ENCODE measurements at regions not wholly inside any gene's neighbourhood (a gene's known extent, or its start where the extent isn't known, plus 50 kb on each side); places are given as distances from the start of the nearest gene placed in this dataset.

DNA sequence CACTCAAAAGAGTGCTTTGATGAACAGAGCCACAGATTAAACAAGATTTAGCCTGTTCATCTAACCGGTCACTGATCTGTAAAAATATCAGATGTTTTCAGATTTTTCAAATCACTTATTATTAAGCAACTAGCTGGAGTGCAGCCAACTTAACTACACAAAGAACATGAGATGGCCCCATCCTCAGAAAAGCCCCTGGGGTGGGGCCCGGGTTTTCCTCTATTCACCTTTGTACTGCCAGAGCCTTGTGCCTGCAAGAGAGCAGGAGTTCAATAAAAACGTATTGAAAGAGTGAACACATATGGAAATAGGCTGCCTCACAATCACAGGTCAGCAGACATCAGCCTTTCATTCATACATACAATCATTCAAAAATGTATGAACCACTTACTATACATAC, 516.1 kb downstream of the OMA1 start:
- H3K9me3 ChIP-seq (ENCODE audit: control extremely low read depth in 1 of 3, control insufficient read depth in 2 of 3, insufficient read depth in 1 of 3, low read length in 2 of 3), result no peaks in the 10 kb centered on the region
- no peaks in the 10 kb centered on the region for H3K79me2 ChIP-seq (ENCODE audit: control insufficient read depth, insufficient read depth, low read length)
- POLR2A ChIA-PET, result no interaction called here
- H2AFZ ChIP-seq (ENCODE audit: insufficient read depth, low read depth, low read length, poor library complexity, severe bottlenecking), result no peak overlapping the region
- no peak overlapping the region for H3K27ac ChIP-seq (ENCODE audit: low read length in 2 of 2)
- Mint-ChIP-seq H3K27ac (no peak overlapping the region), H3K4me3 (no peak overlapping the region), H3K9me3 (ENCODE audit: insufficient read depth) (no peaks in the 10 kb centered on the region), H3K4me1 (no peaks in the 10 kb centered on the region), H3K27me3 (peaks cover 27% of the 10 kb centered on the region)
- no peak for TF ChIP-seq EZH2 (IDR thresholded peaks at IDR 0.05; ENCODE audit: borderline replicate concordance, insufficient read depth, low read depth, low read length, poor library complexity, severe bottlenecking)
- TF ChIP-seq, protein P1, sequence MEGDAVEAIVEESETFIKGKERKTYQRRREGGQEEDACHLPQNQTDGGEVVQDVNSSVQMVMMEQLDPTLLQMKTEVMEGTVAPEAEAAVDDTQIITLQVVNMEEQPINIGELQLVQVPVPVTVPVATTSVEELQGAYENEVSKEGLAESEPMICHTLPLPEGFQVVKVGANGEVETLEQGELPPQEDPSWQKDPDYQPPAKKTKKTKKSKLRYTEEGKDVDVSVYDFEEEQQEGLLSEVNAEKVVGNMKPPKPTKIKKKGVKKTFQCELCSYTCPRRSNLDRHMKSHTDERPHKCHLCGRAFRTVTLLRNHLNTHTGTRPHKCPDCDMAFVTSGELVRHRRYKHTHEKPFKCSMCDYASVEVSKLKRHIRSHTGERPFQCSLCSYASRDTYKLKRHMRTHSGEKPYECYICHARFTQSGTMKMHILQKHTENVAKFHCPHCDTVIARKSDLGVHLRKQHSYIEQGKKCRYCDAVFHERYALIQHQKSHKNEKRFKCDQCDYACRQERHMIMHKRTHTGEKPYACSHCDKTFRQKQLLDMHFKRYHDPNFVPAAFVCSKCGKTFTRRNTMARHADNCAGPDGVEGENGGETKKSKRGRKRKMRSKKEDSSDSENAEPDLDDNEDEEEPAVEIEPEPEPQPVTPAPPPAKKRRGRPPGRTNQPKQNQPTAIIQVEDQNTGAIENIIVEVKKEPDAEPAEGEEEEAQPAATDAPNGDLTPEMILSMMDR (IDR thresholded peaks at IDR 0.05), result no peak
- H4K20me1 ChIP-seq (ENCODE audit: control insufficient read depth, insufficient read depth, low read length, poor library complexity, severe bottlenecking), result no peaks in the 10 kb centered on the region
- no peaks in the 10 kb centered on the region for H3K36me3 ChIP-seq (replicated peaks in 1 of 2; ENCODE audit: control extremely low read depth in 1 of 2, control insufficient read depth in 1 of 2, extremely low read depth in 1 of 2, insufficient read depth in 2 of 2, low read length in 1 of 2)
- intact Hi-C loops (cut with micrococcal nuclease), result no loop called here
- no peak overlapping the region for H3K4me2 ChIP-seq (replicated peaks; ENCODE audit: low read depth, low read length, poor library complexity, severe bottlenecking)
- no peak for ATAC-seq (ENCODE audit: low read depth)
- no peak overlapping the region for H3K9ac ChIP-seq (ENCODE audit: low read length)
- no peak overlapping the region for H3K4me3 ChIP-seq (ENCODE audit: control extremely low read depth in 1 of 5, extremely low read depth in 1 of 5, insufficient read depth in 1 of 5, low read depth in 2 of 5, low read length in 4 of 5)
- no peaks in the 10 kb centered on the region for H3K27me3 ChIP-seq (replicated peaks in 1 of 4; ENCODE audit: control extremely low read depth in 1 of 4, control insufficient read depth in 3 of 4, insufficient read depth in 4 of 4, low read length in 3 of 4)
- WGBS (ENCODE audit: insufficient coverage), result 60% methylated on average over 1 of the region's 3 CpGs
- no peaks in the 10 kb centered on the region for H3K4me1 ChIP-seq (ENCODE audit: control insufficient read depth in 2 of 2, insufficient read depth in 2 of 2, low read length in 2 of 2)
- no peak for DNase-seq
- CTCF ChIA-PET, result interaction anchor here (1.2 kb wide), 1 partner anchor 15 kb away, joined by 4 read pairs; no protein-coding TSS in a partner anchor

GRCh38 chr1:58017641-58018040, 528.9 kb downstream of the OMA1 start:
- 100% methylated on average over 1 of the region's 3 CpGs for WGBS (ENCODE audit: insufficient coverage)
- H3K4me3 Mint-ChIP-seq, result no peak overlapping the region
- Histone ChIP-seq H3K9me3 (ENCODE audit: control extremely low read depth in 1 of 3, control insufficient read depth in 2 of 3, insufficient read depth in 1 of 3, low read length in 2 of 3) (no peaks in the 10 kb centered on the region), H2AFZ (ENCODE audit: insufficient read depth, low read depth, low read length, poor library complexity, severe bottlenecking) (no peak overlapping the region), H3K36me3 (replicated peaks in 1 of 2; ENCODE audit: control extremely low read depth in 1 of 2, control insufficient read depth in 1 of 2, extremely low read depth in 1 of 2, insufficient read depth in 2 of 2, low read length in 1 of 2) (no peaks in the 10 kb centered on the region), H4K20me1 (ENCODE audit: control insufficient read depth, insufficient read depth, low read length, poor library complexity, severe bottlenecking) (no peaks in the 10 kb centered on the region), H3K4me1 (ENCODE audit: control insufficient read depth in 2 of 2, insufficient read depth in 2 of 2, low read length in 2 of 2) (no peaks in the 10 kb centered on the region), H3K4me3 (ENCODE audit: control extremely low read depth in 1 of 5, extremely low read depth in 1 of 5, insufficient read depth in 1 of 5, low read depth in 2 of 5, low read length in 4 of 5) (no peak overlapping the region), H3K27me3 (replicated peaks in 1 of 4; ENCODE audit: control extremely low read depth in 1 of 4, control insufficient read depth in 3 of 4, insufficient read depth in 4 of 4, low read length in 3 of 4) (no peaks in the 10 kb centered on the region), H3K79me2 (ENCODE audit: control insufficient read depth, insufficient read depth, low read length) (no peaks in the 10 kb centered on the region), H3K27ac (ENCODE audit: low read length in 2 of 2) (no peak overlapping the region), H3K9ac (ENCODE audit: low read length) (no peak overlapping the region), H3K4me2 (replicated peaks; ENCODE audit: low read depth, low read length, poor library complexity, severe bottlenecking) (no peak overlapping the region)
- no peak for ATAC-seq (ENCODE audit: low read depth)
- POLR2A ChIA-PET, result no interaction called here
- no peaks in the 10 kb centered on the region for H3K4me1 Mint-ChIP-seq
- TF ChIP-seq, protein P1 (IDR thresholded peaks at IDR 0.05), result no peak
- TF ChIP-seq EZH2 (IDR thresholded peaks at IDR 0.05; ENCODE audit: borderline replicate concordance, insufficient read depth, low read depth, low read length, poor library complexity, severe bottlenecking), result no peak
- no peaks in the 10 kb centered on the region for H3K9me3 Mint-ChIP-seq (ENCODE audit: insufficient read depth)
- CTCF ChIA-PET, result no interaction called here
- intact Hi-C loops (cut with micrococcal nuclease), result no loop called here
- DNase-seq, result no peak
- peaks cover 6% of the 10 kb centered on the region for H3K27me3 Mint-ChIP-seq
- no peak overlapping the region for H3K27ac Mint-ChIP-seq
